HFFc6 (cell line): ENCODE measurements at regions not wholly inside any gene's neighbourhood (a gene's known extent, or its start where the extent isn't known, plus 50 kb on each side); places are given as distances from the start of the nearest gene placed in this dataset.

ENCODE experiments used
- DNase-seq: peaks from one replicate; pipeline ENCODE4 v3.0.0-alpha.2; 2018
- H3K27ac Mint-ChIP-seq: 2 replicates; pipeline ENCODE4 v1.8.0; 2020; ENCODE audit warnings: mild to moderate bottlenecking, mixed read lengths
- H3K27me3 Mint-ChIP-seq: 2 replicates; pipeline ENCODE4 v1.8.0; 2021; ENCODE audit warnings: mild to moderate bottlenecking, moderate library complexity, mixed read lengths; ENCODE audit not compliant: insufficient read depth
- H3K36me3 Mint-ChIP-seq: 2 replicates; pipeline ENCODE4 v1.8.0; 2021; ENCODE audit warnings: low read depth, mixed read lengths
- H3K4me1 Mint-ChIP-seq: 2 replicates; pipeline ENCODE4 v1.8.0; 2020; ENCODE audit warnings: low read depth, mixed read lengths
- H3K4me3 Mint-ChIP-seq: 2 replicates; pipeline ENCODE4 v1.8.0; 2020; ENCODE audit warnings: mild to moderate bottlenecking, moderate library complexity, mixed read lengths
- H3K9me3 Mint-ChIP-seq: 2 replicates; pipeline ENCODE4 v1.8.0; 2020; ENCODE audit warnings: mild to moderate bottlenecking, mixed read lengths
- CTCF ChIP-seq: fragments of 200-600 bp; sonication (generic); IDR thresholded peaks from 2 replicates; pipeline ENCODE4 v1.5.0; 2021; ENCODE audit warnings: antibody characterized with exemption, mild to moderate bottlenecking

DNA sequence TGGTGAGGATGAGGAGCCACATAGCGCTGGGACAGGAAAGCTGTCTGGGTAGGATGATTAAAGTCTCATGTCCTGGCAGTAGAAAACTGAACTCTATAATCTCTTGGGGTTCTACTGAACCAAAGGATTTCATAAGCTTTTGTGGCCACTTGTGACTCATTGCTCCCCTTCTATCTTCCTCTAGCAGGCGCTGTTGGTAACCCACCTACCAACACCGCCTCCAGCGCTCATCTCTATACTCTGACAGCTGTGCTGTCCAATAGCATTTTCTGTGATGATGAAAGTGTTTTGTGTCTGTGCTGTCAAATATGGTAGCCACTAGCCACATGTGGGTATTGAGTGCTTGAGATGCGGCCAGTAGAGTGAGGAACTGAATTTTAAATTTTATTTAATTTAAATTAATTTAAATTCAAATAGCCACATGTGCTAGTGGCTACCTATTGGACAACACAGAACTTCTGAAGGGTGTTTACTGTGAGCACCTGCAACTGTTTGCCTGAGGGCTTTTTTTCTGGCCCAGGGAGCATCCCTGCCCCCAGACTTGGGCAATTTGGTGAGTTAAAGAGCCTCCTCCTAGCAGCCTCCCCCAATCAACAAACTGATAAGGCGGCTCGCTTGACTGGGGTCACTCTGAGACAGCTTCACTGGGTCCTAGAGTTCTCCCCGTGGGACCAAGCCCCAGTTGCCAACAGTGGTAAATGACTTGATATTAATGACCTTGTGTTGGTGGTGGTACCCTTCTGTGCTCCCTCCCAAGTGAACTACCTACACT lies 169.2 kb upstream of the ATP6AP2 start:
- peaks cover 4% of the 10 kb centered on the region; the same call in 1 of the 2 replicates for H3K27me3 Mint-ChIP-seq
- no peak; the same call in 1 of the 2 replicates for TF ChIP-seq CTCF
- H3K4me3 Mint-ChIP-seq: no peak overlapping the region
- no peaks in the 10 kb centered on the region for H3K36me3 Mint-ChIP-seq
- H3K27ac Mint-ChIP-seq: no peak overlapping the region
- DNase-seq: no peak
- H3K9me3 Mint-ChIP-seq: no peaks in the 10 kb centered on the region
- no peaks in the 10 kb centered on the region for H3K4me1 Mint-ChIP-seq

- no peak for TF ChIP-seq CTCF
- H3K27me3 Mint-ChIP-seq: peaks cover 4% of the 10 kb centered on the region; the same call in 1 of the 2 replicates
- H3K4me3 Mint-ChIP-seq: no peak overlapping the region
- no peaks in the 10 kb centered on the region for H3K4me1 Mint-ChIP-seq
- no peaks in the 10 kb centered on the region for H3K36me3 Mint-ChIP-seq
- H3K27ac Mint-ChIP-seq: no peak overlapping the region
- DNase-seq: no peak
- H3K9me3 Mint-ChIP-seq: no peaks in the 10 kb centered on the region
Measured at GRCh38 chrX:40410859-40411258, 169.9 kb upstream of the ATP6AP2 start.

DNA sequence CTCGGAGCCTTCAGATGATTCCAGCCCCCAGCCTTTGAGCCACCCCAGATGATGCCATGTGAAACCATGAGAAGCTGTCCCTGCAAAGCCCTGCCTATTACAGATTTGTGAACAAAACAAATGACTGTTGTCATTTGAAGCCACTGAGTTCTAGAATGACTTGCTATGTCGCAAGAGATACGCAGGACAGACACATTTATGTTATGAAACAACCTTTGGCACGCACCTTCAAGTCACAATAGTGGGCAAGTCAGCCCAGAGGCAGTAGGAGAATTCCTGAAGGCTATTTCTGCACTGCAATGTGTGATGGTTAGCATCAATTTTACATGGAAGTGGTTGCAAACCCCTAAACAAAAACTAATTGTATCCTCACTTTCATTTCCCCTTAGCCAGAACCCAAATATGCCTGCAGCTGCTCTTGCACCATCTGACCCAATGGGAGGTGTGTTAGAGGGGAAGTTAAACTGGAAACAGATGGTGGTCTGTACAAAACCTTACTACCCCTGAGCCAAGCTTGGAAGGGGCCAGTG lies 174.4 kb upstream of the ATP6AP2 start:
- Mint-ChIP-seq H3K27ac (no peak overlapping the region), H3K4me1 (no peaks in the 10 kb centered on the region), H3K9me3 (no peaks in the 10 kb centered on the region), H3K4me3 (no peak overlapping the region), H3K36me3 (no peaks in the 10 kb centered on the region), H3K27me3 (peaks cover 2% of the 10 kb centered on the region)
- no peak for DNase-seq
- TF ChIP-seq CTCF: no peak

GRCh38 chrX:40405399-40405798 lies 175.4 kb upstream of the ATP6AP2 start:
- DNase-seq: no peak
- Mint-ChIP-seq H3K9me3 (no peaks in the 10 kb centered on the region), H3K4me1 (no peaks in the 10 kb centered on the region), H3K36me3 (no peaks in the 10 kb centered on the region), H3K27me3 (peaks cover 4% of the 10 kb centered on the region), H3K4me3 (no peak overlapping the region), H3K27ac (no peak overlapping the region)
- TF ChIP-seq CTCF: no peak

DNA sequence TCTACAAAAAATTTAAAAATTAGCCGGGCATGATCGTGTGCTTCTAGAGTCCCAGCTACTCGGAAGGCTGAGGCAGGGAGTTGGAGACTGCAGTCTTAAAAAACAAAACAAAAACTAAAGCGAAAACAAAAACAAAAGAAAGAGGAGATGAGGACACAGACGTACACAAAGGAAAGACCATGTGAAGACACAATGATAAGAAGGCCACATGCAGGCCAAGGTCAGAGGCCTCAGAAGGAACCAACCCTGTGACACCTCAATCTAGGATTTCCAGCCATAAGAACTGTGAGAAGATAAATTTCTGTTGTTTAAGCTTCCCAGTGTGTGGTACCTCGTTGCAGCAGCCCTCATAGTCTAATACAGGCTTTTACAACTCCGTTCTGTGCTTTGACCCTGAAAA lies 177.0 kb upstream of the ATP6AP2 start:
- Mint-ChIP-seq H3K36me3 (no peaks in the 10 kb centered on the region), H3K9me3 (no peaks in the 10 kb centered on the region), H3K27me3 (peaks cover 4% of the 10 kb centered on the region), H3K27ac (no peak overlapping the region), H3K4me1 (no peaks in the 10 kb centered on the region), H3K4me3 (no peak overlapping the region)
- no peak for DNase-seq
- TF ChIP-seq CTCF: no peak
